Epithelial cell of prostate (primary cell): ENCODE measurements at regions not wholly inside any gene's neighbourhood (a gene's known extent, or its start where the extent isn't known, plus 50 kb on each side); places are given as distances from the start of the nearest gene placed in this dataset.

Source experiments
- DNase-seq: peaks from one replicate; pipeline ENCODE4 v3.0.0-alpha.2; 2011; ENCODE audit warnings: low read depth, low spot score
- H3K27ac ChIP-seq: fragments of 450-650 bp; 2 replicates; pipeline ENCODE4 v1.5.1; 2017; ENCODE audit warnings: mild to moderate bottlenecking

DNA sequence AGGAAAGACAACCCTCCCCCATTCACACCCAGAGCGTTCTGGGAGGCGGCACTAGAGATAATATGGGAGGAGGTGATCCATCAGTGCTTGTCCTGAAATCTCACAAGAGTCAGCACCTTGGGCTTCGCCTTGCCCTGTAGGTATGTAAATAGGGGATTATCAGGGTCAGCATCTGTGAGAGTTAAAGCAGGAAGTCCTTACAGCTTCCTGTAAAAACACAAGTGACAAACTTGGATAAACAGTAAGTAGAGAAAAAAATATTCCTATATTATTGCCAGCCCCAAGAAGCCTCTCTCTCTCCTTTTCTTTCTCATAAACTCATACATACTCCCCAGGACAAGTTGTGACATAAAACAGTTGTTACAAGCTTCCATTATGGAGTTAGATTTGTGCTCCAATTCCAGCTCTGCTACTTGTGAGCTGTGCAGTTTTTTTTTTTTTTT lies 187.7 kb downstream of the MAF start:
- no peak overlapping the region for H3K27ac ChIP-seq

DNA sequence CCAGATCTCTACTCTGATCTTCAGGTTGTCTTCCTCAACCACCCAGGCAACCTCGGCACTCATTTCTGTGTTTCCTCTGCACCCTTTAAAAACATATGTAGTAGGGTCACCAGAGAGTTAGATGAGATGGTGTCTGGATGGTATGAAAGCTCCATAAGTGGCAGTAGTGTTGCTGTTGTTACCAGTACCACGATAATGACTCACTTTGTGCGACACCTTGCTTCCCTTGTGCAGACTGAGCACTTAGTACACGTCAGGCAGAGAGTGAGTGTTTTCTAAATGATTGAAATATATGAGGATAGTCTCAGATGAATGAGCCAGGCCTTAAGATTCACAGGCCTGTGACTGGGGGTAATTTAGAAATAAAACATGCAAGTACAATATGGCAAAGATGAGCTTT lies 188.7 kb downstream of the MAF start:
- H3K27ac ChIP-seq, result no peak overlapping the region
- no peak for DNase-seq

More for the DNA sequence above, 187.7 kb downstream of the MAF start:
- no peak for DNase-seq

DNA sequence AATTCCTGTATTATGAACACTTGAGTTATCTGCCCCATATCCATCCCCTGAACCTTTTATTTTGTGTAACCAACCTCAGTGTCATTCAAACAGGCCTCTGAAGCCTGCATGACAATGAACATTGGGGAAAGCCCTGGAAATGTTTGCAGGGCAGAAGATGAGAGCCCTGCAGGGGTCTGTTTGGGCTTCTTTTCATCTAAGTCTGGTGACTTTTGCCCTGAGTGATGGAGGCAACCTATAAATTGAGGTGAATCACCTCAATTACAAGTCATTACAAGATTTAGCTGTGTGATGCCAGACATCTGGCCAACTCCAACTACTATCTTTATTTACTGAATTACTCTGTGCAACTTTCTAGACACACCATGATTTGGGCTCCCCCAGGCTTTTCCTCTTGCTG lies 189.2 kb downstream of the MAF start:
- DNase-seq, result no peak
- H3K27ac ChIP-seq, result no peak overlapping the region

DNA sequence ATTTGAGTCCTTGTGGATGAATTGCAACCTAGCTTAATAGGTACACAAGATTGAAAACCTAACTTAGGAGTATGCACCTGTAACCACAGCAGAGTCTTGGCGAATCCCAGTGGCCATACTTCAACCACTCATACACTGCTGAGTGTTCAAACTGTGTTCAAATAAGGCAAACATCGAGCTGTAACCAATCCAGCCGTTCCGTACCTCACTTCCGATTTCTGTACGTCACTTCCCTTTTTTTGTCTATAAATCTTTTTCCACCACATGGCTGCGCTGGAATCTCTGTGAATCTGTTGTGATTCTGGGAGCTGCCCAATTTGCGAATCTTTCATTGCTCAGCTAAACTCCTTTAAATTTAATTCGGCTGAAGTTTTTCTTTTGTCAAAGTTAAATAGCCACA lies 190.6 kb downstream of the MAF start:
- DNase-seq, result no peak
- H3K27ac ChIP-seq, result no peak overlapping the region

DNA sequence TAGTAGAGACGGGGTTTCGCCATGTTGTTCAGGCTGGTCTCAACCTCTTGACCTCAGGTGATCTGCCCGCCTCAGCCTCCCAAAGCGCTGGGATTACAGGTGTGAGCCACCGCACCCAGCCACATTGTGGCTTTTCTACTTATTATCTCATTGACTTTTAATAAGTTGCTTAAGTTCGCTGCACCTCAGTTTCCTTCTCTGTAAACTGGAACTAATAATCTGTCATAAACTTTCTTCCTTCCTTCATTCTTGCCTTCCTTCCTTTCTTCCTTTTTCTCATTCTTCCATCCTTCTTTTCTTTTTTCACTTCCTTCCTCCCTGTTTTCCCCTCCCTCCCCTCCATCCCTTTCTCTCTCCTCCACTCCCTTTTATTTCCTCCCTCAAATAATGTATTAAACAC lies 192.2 kb downstream of the MAF start:
- no peak for DNase-seq
- no peak overlapping the region for H3K27ac ChIP-seq

DNA sequence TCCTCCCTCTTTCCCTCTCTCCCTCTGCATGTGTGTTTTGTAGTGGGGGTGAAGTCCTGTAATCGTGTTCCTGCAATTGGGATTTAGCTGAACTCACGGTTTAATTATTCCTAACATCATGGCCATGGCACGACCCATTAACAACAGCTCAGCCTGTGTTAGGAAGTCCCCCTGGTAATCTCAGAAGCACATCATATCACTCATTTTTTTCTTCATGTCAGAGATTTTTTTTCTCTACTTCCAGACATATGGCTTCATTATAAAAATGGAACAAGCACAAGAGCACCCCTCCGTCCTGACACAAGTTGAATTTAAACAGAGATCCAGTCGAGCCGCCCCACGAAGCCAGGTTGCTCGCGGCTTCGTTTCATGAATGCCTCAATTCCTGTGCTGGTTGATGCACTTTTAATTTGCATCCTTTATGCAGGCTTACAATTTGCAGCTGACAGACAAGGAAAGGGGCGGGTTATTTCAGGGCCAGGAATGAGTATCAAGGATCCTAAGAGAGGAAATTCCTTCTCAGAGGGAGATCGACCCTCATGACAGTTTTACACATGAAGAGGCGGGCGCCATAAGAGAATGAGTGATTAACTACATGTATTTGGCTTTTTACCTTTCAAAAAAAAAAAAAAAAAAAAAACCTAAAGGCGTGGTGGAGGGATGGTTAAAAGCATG lies 192.9 kb downstream of the MAF start:
- no peak for DNase-seq
- H3K27ac ChIP-seq, result no peak overlapping the region

DNA sequence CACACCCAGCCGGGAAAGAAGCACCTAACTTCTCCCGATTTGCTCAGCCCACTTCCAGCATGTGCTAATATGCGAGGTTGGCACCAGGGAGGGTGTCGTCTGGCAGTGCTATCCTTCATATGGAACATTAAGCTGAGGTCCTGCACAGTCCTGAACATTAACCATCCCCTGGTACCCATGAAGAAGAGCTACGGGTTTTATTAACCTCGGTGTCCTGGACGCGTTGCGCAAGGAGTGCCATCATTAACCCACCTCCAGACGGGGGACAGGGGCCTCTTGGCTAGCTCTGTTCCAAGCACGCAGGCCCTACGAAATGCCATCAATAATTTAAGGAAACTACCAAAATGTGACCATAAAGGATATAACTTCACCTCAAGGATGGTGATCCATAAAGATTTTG lies 193.5 kb downstream of the MAF start:
- DNase-seq, result no peak
- no peak overlapping the region for H3K27ac ChIP-seq

DNA sequence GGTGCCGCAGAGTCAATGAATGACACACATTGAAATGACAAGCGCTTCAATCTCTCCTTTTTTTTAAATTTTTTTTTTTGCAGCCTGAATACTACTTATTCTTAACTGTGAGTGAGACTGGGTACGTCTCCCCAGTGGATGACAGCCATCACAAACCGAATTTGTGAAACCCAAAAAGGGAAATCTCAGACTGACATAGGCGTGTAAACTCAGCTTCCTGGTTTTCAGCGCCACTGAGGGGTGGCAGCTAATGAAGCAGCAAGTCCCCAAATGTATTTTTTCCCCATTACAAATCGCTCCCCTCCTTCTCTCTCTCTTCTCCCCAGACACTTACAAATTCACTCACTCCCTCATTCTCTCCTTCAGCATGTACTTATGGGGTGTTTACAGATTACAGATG lies 196.0 kb downstream of the MAF start:
- DNase-seq, result no peak
- no peak overlapping the region for H3K27ac ChIP-seq

DNA sequence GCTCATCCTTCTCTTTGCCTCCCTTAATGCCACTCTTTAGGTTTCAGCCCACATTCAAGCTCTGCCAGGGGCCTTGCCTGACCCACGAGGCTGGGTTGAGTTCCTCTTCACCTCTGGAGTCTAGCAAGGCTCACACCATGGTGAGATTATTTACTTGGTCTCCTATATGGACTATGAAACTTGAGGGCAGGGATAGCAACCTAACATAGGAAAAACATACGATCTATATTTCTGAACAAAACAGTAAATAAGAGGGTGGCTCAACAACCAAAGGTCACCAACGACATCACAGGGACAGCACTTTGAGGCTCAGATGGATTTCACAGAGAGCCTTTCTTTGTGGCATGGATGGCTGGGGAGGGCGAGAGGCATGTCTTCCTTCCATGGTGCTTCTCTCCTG lies 197.0 kb downstream of the MAF start:
- no peak for DNase-seq
- no peak overlapping the region for H3K27ac ChIP-seq

DNA sequence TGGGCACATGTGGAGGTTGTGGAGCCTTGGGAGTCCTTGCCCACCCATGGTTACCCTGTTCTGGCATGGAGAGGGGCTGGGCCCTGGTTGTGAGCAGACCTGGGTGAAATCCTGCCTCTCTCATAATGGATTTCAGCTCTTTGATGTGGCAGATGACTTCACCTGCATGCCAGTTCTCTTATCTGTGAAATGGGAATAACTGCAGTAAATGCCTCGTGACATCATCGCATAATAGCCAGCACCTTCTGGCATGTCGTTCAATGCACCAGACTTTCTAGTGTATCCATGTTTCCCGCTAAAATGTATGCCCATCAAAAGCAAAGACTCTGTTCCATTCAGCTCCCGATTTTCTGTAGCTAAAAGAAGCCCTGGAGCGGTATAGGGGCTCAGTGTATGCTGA lies 197.6 kb downstream of the MAF start:
- no peak for DNase-seq

DNA sequence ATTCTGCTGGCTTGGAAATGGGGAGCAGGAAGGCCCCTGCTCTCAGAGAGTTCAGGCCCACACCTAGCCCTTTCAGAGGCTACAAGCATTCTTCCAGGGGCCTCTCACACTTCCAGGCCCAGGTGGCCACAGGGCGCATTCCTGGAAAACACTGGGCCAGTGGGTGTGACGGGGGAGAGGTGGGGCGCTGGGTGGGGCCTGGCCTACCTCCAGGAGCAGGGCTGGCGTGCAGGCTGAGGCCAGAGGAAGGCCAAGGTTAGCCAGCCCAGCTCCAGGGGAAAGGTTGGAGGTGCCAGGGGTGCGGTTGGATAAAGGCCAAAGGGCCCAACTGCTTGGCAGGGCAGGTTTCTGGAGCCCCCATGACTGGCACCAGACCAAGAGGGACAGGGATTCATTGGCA lies 198.2 kb downstream of the MAF start:
- no peak for DNase-seq

More for the DNA sequence above, 197.6 kb downstream of the MAF start:
- no peak overlapping the region for H3K27ac ChIP-seq

DNA sequence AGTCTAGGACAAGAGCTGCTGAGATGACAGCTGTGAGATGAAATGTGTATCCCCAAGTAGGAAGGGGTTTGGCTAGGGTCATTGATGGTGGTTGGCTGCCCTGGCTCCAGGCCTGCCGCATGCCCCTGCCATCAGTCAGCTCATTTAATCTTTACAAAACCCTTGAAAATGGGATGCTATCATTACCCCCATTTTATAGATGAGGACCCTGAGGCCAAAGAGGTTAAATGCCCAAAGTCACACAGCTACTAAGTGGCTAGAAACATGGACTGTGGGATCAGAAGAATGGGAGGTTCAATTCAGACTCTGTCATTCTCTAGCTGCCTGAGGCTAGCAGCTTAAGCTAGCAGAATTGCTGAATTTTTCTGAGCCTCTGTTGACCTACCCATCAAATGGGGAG lies 198.8 kb downstream of the MAF start:
- DNase-seq, result no peak
- no peak overlapping the region for H3K27ac ChIP-seq

More for the DNA sequence above, 198.2 kb downstream of the MAF start:
- H3K27ac ChIP-seq, result no peak overlapping the region

DNA sequence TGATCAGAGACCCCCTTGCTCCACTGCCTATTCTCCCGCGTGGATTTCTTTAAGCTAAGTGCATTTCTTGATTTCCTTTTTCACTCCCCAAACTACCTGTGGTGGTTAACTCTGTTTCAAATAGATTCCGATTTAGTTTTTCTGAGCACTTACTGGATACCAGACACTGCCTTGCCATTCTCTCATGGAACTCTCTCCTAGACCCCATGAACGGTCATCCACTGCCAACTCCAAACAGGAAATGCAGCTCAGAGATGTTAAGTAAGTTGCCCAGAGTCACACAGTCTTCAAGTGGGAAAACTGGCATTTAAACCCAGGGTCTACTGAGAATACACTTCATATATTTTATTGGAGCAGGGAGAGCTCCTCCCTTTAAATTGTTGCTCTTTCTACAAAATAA lies 199.4 kb downstream of the MAF start:
- no peak overlapping the region for H3K27ac ChIP-seq
- DNase-seq, result no peak

DNA sequence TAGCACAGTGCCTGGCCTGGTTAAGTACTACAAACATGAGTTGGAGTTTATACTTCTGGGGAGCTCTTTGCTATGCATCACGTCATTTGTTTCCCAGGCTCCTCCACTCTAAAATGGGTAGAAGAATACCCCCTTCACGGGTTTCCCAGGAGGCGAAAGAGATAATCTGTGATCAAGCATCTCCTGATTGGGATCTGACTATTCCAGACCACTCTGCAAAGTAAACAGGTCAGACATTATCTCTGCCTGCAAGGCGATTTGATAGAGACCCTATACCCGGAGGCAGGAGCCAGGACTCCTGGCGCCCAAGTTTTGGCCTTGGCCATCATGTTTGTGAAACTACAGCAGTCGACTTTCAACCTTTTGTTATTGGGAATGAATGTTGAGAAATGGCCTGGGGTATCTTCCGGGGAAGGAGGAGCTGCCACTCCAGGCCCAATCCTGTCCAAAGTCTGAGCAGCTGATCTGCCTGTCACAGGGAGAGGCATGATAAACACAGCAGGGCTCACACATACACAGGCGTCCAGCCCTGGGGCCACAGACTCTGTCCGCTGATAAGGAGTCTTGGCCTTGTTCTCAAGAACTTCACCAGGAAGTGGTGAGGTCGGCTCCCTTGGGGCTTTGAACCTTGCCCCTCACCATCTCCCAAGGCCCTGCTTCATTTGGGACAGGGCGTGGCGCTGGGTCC lies 199.9 kb downstream of the MAF start:
- no peak overlapping the region for H3K27ac ChIP-seq
- DNase-seq, result no peak

DNA sequence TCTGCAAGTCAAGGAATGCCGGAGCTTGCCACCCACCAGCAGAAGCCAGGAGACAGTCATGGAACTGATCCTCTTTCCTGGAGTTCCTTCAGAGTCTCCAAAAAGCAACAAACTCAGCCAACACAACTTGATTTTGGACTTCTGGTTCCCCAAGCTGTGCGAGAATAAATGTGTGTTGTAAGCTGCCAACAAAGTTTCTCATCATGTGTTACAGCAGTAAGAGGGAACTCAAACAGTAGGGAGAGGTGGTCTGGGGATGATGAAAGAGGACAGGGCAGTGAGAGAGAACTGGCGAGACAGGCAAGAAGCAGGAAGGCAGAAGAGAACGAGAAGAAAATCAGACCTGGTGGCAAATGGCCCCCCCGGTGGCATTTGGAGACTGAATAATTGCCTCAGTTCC lies 204.9 kb downstream of the MAF start:
- no peak for DNase-seq
- no peak overlapping the region for H3K27ac ChIP-seq

DNA sequence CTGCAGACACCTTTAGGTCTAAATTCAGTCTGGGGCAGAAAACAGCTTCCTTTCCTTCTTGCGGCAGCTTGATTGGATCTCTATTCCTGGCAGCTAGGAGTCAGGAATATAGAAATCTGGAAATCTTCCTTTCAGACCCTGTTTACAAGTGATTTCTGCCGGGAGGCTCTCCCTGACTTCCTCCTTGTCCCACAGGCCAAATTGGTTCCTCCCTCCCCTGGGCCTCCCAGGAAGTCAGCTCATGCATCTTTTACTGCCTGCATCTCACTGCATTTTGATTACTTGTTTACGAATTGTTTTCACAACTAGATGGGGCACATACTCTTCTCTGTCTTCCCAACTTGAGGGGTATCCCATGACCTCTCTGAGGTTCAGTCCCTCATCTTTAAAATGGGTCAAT lies 206.3 kb downstream of the MAF start:
- no peak for DNase-seq
- H3K27ac ChIP-seq, result no peak overlapping the region

DNA sequence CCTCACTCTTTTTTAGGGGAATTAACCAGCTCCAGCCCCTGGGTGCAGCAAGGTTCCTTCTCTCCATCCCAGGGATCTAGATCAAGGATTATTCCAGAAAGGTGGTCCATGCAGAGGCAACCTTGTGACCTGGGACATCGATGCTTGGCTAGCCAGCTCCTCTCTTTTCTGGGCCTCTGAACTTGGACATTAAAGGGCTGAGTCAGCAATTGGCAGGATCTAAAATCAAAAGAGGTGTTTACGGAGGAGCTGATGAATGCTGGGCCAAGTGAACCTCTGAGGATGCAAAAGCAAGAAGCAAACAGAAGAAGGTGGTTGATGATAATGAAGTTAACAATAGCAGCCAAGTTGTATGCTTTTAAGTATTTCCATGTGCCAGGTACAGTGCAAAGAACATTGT lies 207.0 kb downstream of the MAF start:
- no peak for DNase-seq
- H3K27ac ChIP-seq, result no peak overlapping the region

DNA sequence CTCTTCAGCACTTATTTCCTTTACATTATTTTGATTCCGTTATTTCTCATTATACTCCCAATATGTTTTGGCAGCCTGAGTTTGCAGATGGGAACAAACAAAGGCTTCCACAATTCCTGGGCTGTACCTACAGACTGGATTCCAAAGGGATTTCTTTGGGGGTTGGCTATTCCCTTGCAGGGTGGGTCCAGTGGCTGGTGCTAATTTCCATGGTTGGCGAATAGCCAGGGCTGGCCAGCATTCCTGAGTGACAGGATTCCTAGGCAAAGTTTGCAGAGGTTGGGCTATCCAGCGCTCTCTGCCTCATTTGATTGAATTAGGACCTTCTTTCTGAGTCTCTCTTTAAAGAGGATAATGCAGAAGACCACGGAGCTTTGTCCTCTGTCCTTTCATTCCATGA lies 207.4 kb downstream of the MAF start:
- no peak for DNase-seq
- H3K27ac ChIP-seq, result no peak overlapping the region

DNA sequence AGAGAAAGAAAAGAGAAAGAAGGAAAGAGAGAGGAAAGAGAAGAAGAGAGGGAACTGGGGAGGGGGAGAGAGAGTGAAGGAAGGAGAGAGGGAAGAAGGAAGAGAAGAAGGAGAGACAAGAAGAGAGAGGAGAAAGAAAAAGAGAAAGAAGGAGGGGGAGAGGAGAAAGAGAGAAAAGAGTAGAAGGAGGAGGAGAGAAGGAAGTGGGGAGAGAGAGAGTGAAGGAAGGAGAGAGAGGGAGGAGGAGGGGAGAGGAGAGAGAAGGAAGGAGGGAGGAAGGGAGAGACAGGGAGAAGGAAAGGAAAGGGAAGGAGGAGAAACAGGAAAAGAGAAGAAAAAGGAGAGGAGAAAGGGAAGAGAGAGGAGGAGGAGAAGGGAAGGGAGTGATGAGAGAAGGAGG lies 208.5 kb downstream of the MAF start:
- no peak for DNase-seq
- H3K27ac ChIP-seq, result no peak overlapping the region

DNA sequence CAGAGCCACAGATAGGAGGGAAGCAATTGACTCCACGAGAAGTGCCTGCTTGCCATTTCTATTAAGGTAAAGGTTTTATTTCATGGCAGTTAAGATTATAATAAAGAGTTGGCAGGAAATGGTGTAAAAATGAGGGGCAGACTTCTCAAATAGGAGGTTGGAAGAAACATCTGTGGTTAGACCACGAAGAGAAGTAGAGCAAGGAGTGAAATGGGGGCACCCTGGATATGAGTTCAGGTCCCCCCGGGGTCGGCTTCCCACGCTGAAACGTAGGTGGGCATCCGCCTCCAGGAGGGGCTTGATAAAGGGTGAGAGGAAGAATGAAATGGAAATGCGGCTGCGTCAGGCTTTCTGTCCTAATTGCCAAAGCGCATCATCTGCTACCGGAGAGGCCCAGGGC lies 209.1 kb downstream of the MAF start:
- no peak for DNase-seq
- no peak overlapping the region for H3K27ac ChIP-seq

DNA sequence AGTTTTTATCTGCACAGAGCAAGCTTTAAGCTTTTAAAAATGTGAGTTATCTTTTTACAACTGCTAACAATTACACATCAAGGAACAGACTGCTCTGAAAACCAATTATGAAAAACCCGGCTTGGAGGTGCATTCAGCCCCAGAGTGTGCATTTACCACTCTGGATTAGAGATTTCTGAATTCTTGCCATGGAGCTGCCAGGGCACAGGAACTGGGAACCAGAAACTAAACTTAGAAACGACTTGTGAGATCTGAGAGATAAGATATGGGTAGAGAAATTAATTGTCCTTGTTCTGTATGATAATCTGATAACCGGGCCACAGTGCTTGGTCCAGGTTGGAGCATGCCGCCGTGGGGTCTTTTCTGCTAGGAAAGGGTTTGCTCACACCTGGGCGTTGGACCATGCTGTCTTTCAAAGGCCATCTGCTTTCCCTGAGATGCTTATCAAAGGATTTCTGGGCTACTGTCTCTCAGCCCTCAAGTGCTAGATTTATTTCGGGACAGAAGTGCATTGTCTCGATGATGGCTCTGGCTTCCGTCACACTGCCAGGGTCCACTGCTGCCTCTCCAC lies 210.0 kb downstream of the MAF start:
- DNase-seq, result no peak
- H3K27ac ChIP-seq, result no peak overlapping the region

DNA sequence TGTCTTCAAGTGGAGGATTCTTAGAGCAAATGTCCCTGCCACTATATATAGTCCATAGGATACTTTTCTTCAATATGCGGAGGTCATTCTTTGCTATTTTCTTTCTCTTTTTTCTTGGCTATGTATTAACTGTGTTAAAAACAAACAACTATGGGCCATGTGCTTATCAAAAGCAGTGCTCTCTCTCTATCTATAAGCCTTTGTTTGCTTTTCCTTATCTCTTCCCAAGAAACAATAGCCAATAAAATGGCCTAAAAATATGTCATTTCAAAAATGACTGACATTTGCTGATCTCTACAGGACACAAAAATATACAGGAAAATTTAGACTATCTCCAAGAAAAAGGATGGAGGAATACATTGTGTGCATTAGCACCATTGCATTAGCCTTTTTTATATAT lies 212.1 kb downstream of the MAF start:
- no peak overlapping the region for H3K27ac ChIP-seq
- DNase-seq, result no peak
